Ishikawa (cell line): ENCODE measurements at regions not wholly inside any gene's neighbourhood (a gene's known extent, or its start where the extent isn't known, plus 50 kb on each side); places are given as distances from the start of the nearest gene placed in this dataset.

Source experiments
- CEBPB ChIP-seq: IDR thresholded peaks from 2 replicates; pipeline ENCODE4 v1.6.1; 2012
- CREB1 ChIP-seq: IDR thresholded peaks from 2 replicates; pipeline ENCODE4 v1.6.1; 2012; ENCODE audit warnings: low read depth
- EGR1 ChIP-seq: IDR thresholded peaks from 2 replicates; pipeline ENCODE4 v1.6.1; 2012
- EP300 ChIP-seq: IDR thresholded peaks from 2 replicates; pipeline ENCODE4 v1.6.1; 2012; ENCODE audit warnings: borderline replicate concordance
- FOXM1 ChIP-seq: IDR thresholded peaks from 2 replicates; pipeline ENCODE4 v1.6.1; 2012; ENCODE audit warnings: low read depth, borderline replicate concordance
- NFIC ChIP-seq: IDR thresholded peaks from 2 replicates; pipeline ENCODE4 v1.6.1; 2012
- RAD21 ChIP-seq: IDR thresholded peaks from 2 replicates; pipeline ENCODE4 v1.6.1; 2012; ENCODE audit warnings: low read depth
- TAF1 ChIP-seq: IDR thresholded peaks from 2 replicates; pipeline ENCODE4 v1.6.1; 2012; ENCODE audit warnings: low read depth, mild to moderate bottlenecking
- TCF12 ChIP-seq: IDR thresholded peaks from 2 replicates; pipeline ENCODE4 v1.6.1; 2012; ENCODE audit warnings: low read depth
- TEAD4 ChIP-seq: IDR thresholded peaks from 2 replicates; pipeline ENCODE4 v1.6.1; 2012
- YY1 ChIP-seq: IDR thresholded peaks from 2 replicates; pipeline ENCODE4 v1.6.1; 2012; ENCODE audit warnings: low read depth
- ZBTB7A ChIP-seq: IDR thresholded peaks from 2 replicates; pipeline ENCODE4 v1.6.1; 2012; ENCODE audit warnings: low read depth
- TF ChIP-seq, protein P1 (sequence below): IDR thresholded peaks from 2 replicates; pipeline ENCODE4 v1.6.1; 2012; ENCODE audit warnings: low read depth, mild to moderate bottlenecking
- TF ChIP-seq, protein P2 (sequence below): IDR thresholded peaks from 2 replicates; pipeline ENCODE4 v1.6.1; 2012
- TF ChIP-seq, protein P3 (sequence below): IDR thresholded peaks from 2 replicates; pipeline ENCODE4 v1.6.1; 2012

DNA sequence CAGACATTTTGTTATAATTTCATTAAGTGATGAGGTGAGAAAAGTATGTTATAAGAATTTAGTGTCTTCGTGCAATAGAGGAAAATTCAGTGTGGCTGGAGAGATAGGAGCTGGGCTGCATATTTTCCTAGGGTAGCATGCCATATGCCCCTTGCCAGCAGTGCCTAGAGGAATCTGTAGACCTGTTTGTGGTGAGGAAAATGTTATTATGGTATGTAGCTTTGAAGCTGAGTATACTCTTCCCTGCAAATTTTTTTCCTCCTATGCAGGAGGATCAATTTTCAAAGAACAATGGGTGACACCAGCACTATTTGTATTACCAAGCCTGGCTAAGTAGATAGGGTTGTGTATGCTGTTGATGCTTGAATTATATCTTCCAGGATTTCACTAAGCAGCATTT lies 200.6 kb downstream of the EDEM1 start:
- TF ChIP-seq TEAD4 (no peak), FOXM1 (no peak), CEBPB (no peak)
- TF ChIP-seq, protein P1, sequence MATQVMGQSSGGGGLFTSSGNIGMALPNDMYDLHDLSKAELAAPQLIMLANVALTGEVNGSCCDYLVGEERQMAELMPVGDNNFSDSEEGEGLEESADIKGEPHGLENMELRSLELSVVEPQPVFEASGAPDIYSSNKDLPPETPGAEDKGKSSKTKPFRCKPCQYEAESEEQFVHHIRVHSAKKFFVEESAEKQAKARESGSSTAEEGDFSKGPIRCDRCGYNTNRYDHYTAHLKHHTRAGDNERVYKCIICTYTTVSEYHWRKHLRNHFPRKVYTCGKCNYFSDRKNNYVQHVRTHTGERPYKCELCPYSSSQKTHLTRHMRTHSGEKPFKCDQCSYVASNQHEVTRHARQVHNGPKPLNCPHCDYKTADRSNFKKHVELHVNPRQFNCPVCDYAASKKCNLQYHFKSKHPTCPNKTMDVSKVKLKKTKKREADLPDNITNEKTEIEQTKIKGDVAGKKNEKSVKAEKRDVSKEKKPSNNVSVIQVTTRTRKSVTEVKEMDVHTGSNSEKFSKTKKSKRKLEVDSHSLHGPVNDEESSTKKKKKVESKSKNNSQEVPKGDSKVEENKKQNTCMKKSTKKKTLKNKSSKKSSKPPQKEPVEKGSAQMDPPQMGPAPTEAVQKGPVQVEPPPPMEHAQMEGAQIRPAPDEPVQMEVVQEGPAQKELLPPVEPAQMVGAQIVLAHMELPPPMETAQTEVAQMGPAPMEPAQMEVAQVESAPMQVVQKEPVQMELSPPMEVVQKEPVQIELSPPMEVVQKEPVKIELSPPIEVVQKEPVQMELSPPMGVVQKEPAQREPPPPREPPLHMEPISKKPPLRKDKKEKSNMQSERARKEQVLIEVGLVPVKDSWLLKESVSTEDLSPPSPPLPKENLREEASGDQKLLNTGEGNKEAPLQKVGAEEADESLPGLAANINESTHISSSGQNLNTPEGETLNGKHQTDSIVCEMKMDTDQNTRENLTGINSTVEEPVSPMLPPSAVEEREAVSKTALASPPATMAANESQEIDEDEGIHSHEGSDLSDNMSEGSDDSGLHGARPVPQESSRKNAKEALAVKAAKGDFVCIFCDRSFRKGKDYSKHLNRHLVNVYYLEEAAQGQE, result no peak
- TF ChIP-seq, protein P2, sequence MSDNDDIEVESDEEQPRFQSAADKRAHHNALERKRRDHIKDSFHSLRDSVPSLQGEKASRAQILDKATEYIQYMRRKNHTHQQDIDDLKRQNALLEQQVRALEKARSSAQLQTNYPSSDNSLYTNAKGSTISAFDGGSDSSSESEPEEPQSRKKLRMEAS, result no peak

DNA sequence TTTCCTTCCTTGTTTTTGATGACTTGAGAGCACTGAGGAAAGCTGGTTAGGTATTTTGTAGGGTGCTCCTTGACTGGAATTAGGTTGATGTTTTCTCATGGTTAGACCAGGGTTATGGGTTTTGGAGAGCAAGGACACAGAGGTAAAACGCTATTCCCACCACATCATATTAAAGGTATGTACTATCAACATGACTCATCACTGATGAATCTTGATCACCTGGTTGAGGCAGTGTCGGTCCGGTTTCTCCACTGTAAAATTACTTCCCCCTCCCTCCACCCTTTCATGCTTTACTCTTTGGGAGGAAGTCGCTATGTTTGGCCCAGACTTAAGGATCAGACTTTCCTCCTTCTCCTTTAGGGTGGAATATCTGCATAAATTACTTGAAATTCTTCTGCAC lies 201.6 kb downstream of the EDEM1 start:
- TF ChIP-seq TEAD4, result peak; percentile 64
- TF ChIP-seq TAF1, result no peak

DNA sequence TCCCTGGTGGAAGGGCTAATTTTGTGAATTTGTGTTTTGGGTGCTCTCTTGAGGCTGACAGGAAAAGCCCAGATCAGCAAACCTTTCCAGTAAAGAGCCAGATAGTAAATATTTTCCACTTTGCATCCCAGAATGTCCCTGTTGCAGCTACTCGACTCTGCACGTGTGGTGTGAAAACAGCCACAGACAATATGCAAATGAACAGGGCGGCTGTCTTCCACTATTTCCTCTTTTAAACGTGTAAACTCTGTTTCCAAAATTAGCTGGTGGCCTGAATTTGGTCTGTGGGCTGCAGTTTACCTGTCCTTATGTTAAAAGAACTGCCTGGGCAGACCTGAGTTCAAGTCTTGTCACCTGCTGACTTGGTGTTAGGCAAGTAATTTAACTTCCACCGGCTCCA lies 202.7 kb downstream of the EDEM1 start:
- TF ChIP-seq TCF12 (no peak), EGR1 (no peak), FOXM1 (no peak), TAF1 (no peak), YY1 (no peak), ZBTB7A (no peak), CREB1 (no peak), CEBPB (no peak)
- TF ChIP-seq, protein P3, sequence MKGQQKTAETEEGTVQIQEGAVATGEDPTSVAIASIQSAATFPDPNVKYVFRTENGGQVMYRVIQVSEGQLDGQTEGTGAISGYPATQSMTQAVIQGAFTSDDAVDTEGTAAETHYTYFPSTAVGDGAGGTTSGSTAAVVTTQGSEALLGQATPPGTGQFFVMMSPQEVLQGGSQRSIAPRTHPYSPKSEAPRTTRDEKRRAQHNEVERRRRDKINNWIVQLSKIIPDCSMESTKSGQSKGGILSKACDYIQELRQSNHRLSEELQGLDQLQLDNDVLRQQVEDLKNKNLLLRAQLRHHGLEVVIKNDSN, result no peak

DNA sequence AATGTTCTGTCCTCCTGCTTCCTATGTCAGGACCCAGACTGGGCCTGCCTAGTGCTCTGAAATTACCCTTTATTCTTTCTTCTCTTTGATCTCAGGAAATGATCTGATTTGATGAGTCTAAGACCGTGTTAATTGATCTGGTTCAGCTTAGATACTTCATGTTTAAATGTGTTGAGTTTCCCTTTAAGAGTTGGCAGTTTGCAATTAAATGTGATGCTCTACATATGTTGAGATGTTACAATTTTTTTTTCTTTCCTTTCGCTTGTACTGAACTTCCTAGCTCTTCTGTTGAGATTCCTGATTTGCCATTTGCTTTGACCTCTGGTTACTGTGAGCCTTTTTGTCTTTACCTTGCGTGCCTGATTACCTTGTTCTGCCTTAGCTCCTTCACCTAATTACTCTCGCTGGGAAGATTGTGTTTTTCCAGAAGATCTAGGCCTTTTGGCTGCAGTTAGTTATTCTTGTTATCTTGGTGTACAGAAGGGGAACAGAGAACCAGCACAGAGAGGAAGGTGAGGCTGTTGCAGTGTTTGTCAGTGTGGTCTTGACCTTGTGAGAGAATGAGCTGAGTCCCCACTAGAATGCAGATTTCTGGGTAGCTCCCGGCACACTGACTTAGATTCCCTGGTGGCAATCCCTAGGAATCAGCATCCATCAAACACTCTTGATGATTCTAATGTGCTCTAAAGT lies 203.6 kb downstream of the EDEM1 start:
- TF ChIP-seq FOXM1, result no peak
- no peak for TF ChIP-seq EP300
- no peak for TF ChIP-seq YY1
- no peak for TF ChIP-seq CREB1
- TF ChIP-seq RAD21, result no peak
- no peak for TF ChIP-seq TEAD4
- no peak for TF ChIP-seq CEBPB
- TF ChIP-seq, protein P1, result no peak
- TF ChIP-seq TAF1, result no peak
- TF ChIP-seq, protein P2, result no peak
- TF ChIP-seq ZBTB7A, result no peak
- TF ChIP-seq, protein P3, result no peak
- TF ChIP-seq TCF12, result no peak
- no peak for TF ChIP-seq EGR1
- TF ChIP-seq NFIC, result no peak

DNA sequence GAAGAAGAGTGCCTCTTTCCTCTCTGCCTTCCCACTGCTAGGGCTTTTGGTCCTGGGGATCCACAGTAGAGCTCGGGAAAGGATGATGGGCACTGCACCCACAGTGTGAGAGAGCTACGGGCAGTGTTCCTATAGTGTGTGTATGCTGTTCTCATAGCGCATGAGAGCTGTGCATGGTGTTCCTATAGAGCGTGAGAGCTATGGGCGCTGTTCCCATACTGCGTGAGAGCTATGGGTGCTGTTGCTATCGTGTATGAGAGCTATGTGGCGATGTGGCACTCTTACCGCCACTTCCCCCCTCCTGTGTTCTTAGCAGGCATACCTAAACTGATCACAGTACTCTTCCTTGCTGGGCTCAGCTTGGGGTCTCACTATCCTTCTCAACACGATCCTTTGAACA lies 213.5 kb downstream of the EDEM1 start:
- TF ChIP-seq TEAD4, result no peak
- no peak for TF ChIP-seq CEBPB
- TF ChIP-seq EGR1, result no peak
- TF ChIP-seq, protein P1, result no peak
- TF ChIP-seq EP300, result no peak
- no peak for TF ChIP-seq RAD21
- TF ChIP-seq FOXM1, result no peak
- no peak for TF ChIP-seq ZBTB7A
- TF ChIP-seq CREB1, result no peak
- no peak for TF ChIP-seq TAF1
- TF ChIP-seq, protein P2, result no peak
- no peak for TF ChIP-seq NFIC
- TF ChIP-seq, protein P3, result no peak
- no peak for TF ChIP-seq TCF12
- TF ChIP-seq YY1, result no peak
